GM13977 (cell line): ENCODE measurements at regions not wholly inside any gene's neighbourhood (a gene's known extent, or its start where the extent isn't known, plus 50 kb on each side); places are given as distances from the start of the nearest gene placed in this dataset.

ENCODE experiments used
- DNase-seq: peaks from one replicate; pipeline ENCODE4 v3.0.0; 2012; ENCODE audit warnings: low spot score
- CTCF ChIP-seq: IDR thresholded peaks from 2 replicates; pipeline ENCODE4 v1.5.1; 2012; ENCODE audit warnings: mild to moderate bottlenecking, control low read depth; ENCODE audit not compliant: insufficient read depth; ENCODE audit errors: extremely low read depth, missing control alignments
- in situ Hi-C: fragments of 300-500 bp; cut with MboI; formaldehyde crosslinking; loops from one replicate; pipeline ENCODE4 v1.12.0; 2022; ENCODE audit warnings: low sequenced_read_pairs, low pct_unique_long_range_greater_than_20kb, mixed read lengths, inconsistent platforms; ENCODE audit not compliant: unreplicated experiment

GRCh38 chr6:100322886-100323285 lies 141.8 kb downstream of the SIM1 start:
- no peak for TF ChIP-seq CTCF
- in situ Hi-C loops = no loop called here
- DNase-seq = no peak

- no peak for DNase-seq
- TF ChIP-seq CTCF = no peak
- in situ Hi-C loops = no loop called here
Observed at GRCh38 chr6:100320686-100321085, 144.0 kb downstream of the SIM1 start.

GRCh38 chr6:100317031-100317430 lies 147.7 kb downstream of the SIM1 start:
- in situ Hi-C loops = no loop called here
- no peak for DNase-seq
- no peak for TF ChIP-seq CTCF

- in situ Hi-C loops = no loop called here
- no peak for DNase-seq
- TF ChIP-seq CTCF = no peak
Observed at GRCh38 chr6:100314186-100314585, 150.5 kb downstream of the SIM1 start.

- TF ChIP-seq CTCF = no peak
- DNase-seq = no peak
- in situ Hi-C loops = no loop called here
Observed at GRCh38 chr6:100311707-100312251, 152.9 kb downstream of the SIM1 start.

GRCh38 chr6:100309174-100309573 lies 155.5 kb downstream of the SIM1 start:
- in situ Hi-C loops = no loop called here
- DNase-seq = no peak
- no peak for TF ChIP-seq CTCF

GRCh38 chr6:100307561-100307960 lies 157.2 kb downstream of the SIM1 start:
- no peak for DNase-seq
- in situ Hi-C loops = no loop called here
- no peak for TF ChIP-seq CTCF
